ENCODE measurements at regions not wholly inside any gene's neighbourhood (a gene's known extent, or its start where the extent isn't known, plus 50 kb on each side); places are given as distances from the start of the nearest gene placed in this dataset.
"Not testable (repeated sequence)": the region's sequence is repeated elsewhere in the genome, so short reads cannot be mapped to it uniquely, and the experiment has no call there.

GRCh38 chr2:138906549-138906948 lies 126.4 kb upstream of the NXPH2 start:
- DNase-seq: no peak

- no peak for DNase-seq
Measured at GRCh38 chr2:138902239-138902871, 122.2 kb upstream of the NXPH2 start.

GRCh38 chr2:138901530-138901929 lies 121.3 kb upstream of the NXPH2 start:
- no peak for DNase-seq

GRCh38 chr2:138898855-138899254 lies 118.7 kb upstream of the NXPH2 start:
- no peak for DNase-seq

GRCh38 chr2:138897274-138897673 lies 117.1 kb upstream of the NXPH2 start:
- no peak for DNase-seq

GRCh38 chr2:138893746-138894145 lies 113.6 kb upstream of the NXPH2 start:
- no peak for DNase-seq

GRCh38 chr2:138881126-138881525 lies 100.9 kb upstream of the NXPH2 start:
- DNase-seq: no peak

GRCh38 chr2:138879931-138880330 lies 99.7 kb upstream of the NXPH2 start:
- no peak for DNase-seq

GRCh38 chr2:138877421-138877820 lies 97.2 kb upstream of the NXPH2 start:
- no peak for DNase-seq

GRCh38 chr2:138874251-138874650 lies 94.1 kb upstream of the NXPH2 start:
- no peak for DNase-seq

GRCh38 chr2:138872116-138872515 lies 91.9 kb upstream of the NXPH2 start:
- DNase-seq: not testable (repeated sequence)

GRCh38 chr2:138871312-138871711 lies 91.1 kb upstream of the NXPH2 start:
- no peak for DNase-seq

GRCh38 chr2:138867341-138867740 lies 87.2 kb upstream of the NXPH2 start:
- DNase-seq: no peak

GRCh38 chr2:138866797-138867196 lies 86.6 kb upstream of the NXPH2 start:
- DNase-seq: no peak

- DNase-seq: no peak
Measured at GRCh38 chr2:138853761-138854160, 73.6 kb upstream of the NXPH2 start.

- DNase-seq: no peak
Measured at GRCh38 chr2:138853296-138853695, 73.1 kb upstream of the NXPH2 start.

GRCh38 chr2:138846216-138846821 lies 66.1 kb upstream of the NXPH2 start:
- no peak for DNase-seq

- DNase-seq: no peak
Measured at GRCh38 chr2:138842341-138842740, 62.2 kb upstream of the NXPH2 start.

GRCh38 chr2:138841459-138841858 lies 61.3 kb upstream of the NXPH2 start:
- DNase-seq: no peak

GRCh38 chr2:138838851-138839620 lies 58.8 kb upstream of the NXPH2 start:
- DNase-seq: no peak

GRCh38 chr2:138831691-138832090 lies 51.5 kb upstream of the NXPH2 start:
- DNase-seq: no peak

- DNase-seq: no peak
Measured at GRCh38 chr2:138831154-138831553, 51.0 kb upstream of the NXPH2 start.

GRCh38 chr2:138830547-138830946 lies 50.4 kb upstream of the NXPH2 start:
- no peak for DNase-seq

Data from hippocampal formation (tissue), 2 donors.